Nephron (organoid): ENCODE measurements at regions not wholly inside any gene's neighbourhood (a gene's known extent, or its start where the extent isn't known, plus 50 kb on each side); places are given as distances from the start of the nearest gene placed in this dataset.

Experiments
- H3K27ac Mint-ChIP-seq, 3 experiments: 2 replicates each; pipeline ENCODE4 v1.8.0; 2020; ENCODE audit warnings: mixed read lengths in 3 of 3, mild to moderate bottlenecking in 2 of 3, moderate library complexity in 1 of 3
- H3K27me3 Mint-ChIP-seq: 2 replicates; pipeline ENCODE4 v1.8.0; 2021; ENCODE audit warnings: low read depth, mild to moderate bottlenecking, moderate library complexity, mixed read lengths
- H3K36me3 Mint-ChIP-seq: 2 replicates; pipeline ENCODE4 v1.8.0; 2020; ENCODE audit warnings: low read depth, mixed read lengths
- H3K4me1 Mint-ChIP-seq: 2 replicates; pipeline ENCODE4 v1.8.0; 2020; ENCODE audit warnings: mixed read lengths
- H3K4me3 Mint-ChIP-seq, 3 experiments: 2 replicates each; pipeline ENCODE4 v1.8.0; 2020; ENCODE audit warnings: mild to moderate bottlenecking in 3 of 3, mixed read lengths in 3 of 3, moderate library complexity in 2 of 3
- H3K9me3 Mint-ChIP-seq: 2 replicates; pipeline ENCODE4 v1.8.0; 2020; ENCODE audit warnings: mixed read lengths
- TF ChIP-seq, protein P1 (sequence below), 3 experiments: fragments of 200-600 bp; sonication (generic); IDR thresholded peaks; one replicate each; pipeline ENCODE4 v1.5.0; 2021; ENCODE audit warnings: antibody characterized with exemption in 3 of 3; ENCODE audit not compliant: unreplicated experiment in 3 of 3

DNA sequence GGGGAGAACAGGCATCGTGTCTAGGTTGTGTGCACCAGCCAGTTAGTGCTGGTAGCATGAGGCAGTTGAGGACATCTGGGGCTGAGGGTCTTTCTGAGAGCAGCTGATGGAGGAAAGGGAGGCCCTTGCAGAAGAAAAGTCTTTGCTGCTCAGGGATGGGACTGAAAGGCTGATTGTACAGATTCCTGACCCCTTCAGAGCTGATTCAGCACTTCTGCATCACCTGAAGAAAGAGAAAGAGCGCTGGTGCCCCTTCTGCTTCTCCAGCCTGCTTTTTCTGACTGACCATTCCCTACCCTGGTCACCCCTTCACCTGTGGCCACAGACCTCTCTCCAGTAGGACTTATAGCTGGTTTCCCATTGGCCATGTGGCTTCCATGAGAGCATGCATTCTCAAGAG, 476.2 kb downstream of the TSHZ3 start:
- TF ChIP-seq, protein P1, sequence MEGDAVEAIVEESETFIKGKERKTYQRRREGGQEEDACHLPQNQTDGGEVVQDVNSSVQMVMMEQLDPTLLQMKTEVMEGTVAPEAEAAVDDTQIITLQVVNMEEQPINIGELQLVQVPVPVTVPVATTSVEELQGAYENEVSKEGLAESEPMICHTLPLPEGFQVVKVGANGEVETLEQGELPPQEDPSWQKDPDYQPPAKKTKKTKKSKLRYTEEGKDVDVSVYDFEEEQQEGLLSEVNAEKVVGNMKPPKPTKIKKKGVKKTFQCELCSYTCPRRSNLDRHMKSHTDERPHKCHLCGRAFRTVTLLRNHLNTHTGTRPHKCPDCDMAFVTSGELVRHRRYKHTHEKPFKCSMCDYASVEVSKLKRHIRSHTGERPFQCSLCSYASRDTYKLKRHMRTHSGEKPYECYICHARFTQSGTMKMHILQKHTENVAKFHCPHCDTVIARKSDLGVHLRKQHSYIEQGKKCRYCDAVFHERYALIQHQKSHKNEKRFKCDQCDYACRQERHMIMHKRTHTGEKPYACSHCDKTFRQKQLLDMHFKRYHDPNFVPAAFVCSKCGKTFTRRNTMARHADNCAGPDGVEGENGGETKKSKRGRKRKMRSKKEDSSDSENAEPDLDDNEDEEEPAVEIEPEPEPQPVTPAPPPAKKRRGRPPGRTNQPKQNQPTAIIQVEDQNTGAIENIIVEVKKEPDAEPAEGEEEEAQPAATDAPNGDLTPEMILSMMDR (IDR thresholded peaks at IDR 0.05; ENCODE audit: unreplicated experiment in 3 of 3): no peak
- peaks cover 3% of the 10 kb centered on the region for H3K9me3 Mint-ChIP-seq
- H3K27me3 Mint-ChIP-seq: no peaks in the 10 kb centered on the region
- H3K27ac Mint-ChIP-seq: no peak overlapping the region
- H3K4me3 Mint-ChIP-seq: no peak overlapping the region
- no peaks in the 10 kb centered on the region for H3K36me3 Mint-ChIP-seq
- peaks cover 28% of the 10 kb centered on the region for H3K4me1 Mint-ChIP-seq

DNA sequence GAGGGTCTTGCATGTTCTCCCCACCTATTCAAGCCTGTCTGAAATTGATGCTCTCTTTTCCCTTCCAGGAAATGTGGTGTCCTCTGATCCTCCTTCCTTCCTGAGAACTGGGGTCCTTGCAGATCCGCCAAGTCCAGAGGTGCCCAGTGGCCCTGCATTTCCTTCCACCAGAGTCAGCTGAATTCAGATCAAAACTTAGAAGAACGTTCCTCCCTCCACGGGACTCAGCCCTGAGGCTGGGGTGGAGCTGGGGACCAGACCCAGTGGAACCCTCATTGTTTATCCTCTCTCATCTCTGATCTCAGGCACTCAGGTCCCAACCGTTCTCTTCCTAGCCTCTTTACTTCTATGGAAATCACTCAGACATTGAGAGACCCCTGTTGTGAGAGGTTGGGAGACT, 477.3 kb downstream of the TSHZ3 start:
- H3K36me3 Mint-ChIP-seq: no peaks in the 10 kb centered on the region
- peak overlapping the region in 2 of 3 experiments; percentile 58 to 74 for H3K27ac Mint-ChIP-seq
- H3K4me3 Mint-ChIP-seq: no peak overlapping the region
- TF ChIP-seq, protein P1 (IDR thresholded peaks at IDR 0.05; ENCODE audit: unreplicated experiment in 3 of 3): no peak
- peaks cover 28% of the 10 kb centered on the region for H3K4me1 Mint-ChIP-seq
- peaks cover 10% of the 10 kb centered on the region for H3K9me3 Mint-ChIP-seq
- H3K27me3 Mint-ChIP-seq: no peaks in the 10 kb centered on the region

DNA sequence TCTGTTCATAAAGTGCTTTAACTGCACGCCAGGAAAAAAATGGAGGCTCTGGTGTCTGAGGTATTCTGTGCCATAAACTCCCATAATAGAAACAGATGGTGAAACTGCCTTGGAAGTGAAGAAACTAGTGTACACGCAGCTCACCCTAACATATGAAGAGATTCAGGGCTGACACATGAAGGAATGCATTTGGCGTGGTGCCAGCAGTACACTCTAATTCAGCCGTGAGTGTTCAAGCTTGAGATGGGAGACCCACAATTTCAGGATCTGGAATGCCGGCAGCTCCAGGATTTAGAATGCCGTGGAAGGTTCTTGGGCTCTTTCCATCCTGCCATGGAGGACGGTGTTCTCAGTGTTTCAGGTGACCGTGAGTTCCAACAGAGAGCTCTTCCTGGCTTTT, 478.4 kb downstream of the TSHZ3 start:
- Mint-ChIP-seq H3K27ac (peak overlapping the region; percentile 71 to 89 (median 81)), H3K36me3 (no peaks in the 10 kb centered on the region), H3K27me3 (no peaks in the 10 kb centered on the region), H3K4me1 (peaks cover 32% of the 10 kb centered on the region), H3K9me3 (peaks cover 10% of the 10 kb centered on the region), H3K4me3 (peak overlapping the region in 1 of 3 experiments; percentile 8)
- TF ChIP-seq, protein P1 (IDR thresholded peaks at IDR 0.05; ENCODE audit: unreplicated experiment in 3 of 3): no peak

DNA sequence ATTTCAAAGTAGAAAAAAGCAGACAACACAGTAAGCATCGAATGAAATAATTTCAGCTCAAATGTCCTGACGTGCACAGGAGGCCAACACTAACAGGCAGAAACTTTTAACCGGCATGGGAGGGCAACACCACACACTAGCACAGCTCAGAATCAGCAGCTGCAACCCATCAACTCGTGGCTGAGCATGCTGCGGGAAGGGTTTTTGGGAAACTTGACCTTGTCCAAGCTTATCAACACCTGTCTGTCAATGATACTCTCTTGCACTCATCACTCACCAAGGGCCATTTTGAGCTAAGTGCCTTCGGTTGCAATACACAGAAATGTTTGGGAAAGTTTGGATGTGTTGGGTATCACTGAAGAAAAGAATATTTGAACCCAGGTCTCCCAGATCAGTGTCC, 483.7 kb downstream of the TSHZ3 start:
- Mint-ChIP-seq H3K4me3 (no peak overlapping the region), H3K27ac (peak overlapping the region in 2 of 3 experiments; percentile 17 to 74), H3K36me3 (no peaks in the 10 kb centered on the region), H3K27me3 (peaks cover 5% of the 10 kb centered on the region), H3K4me1 (peaks cover 47% of the 10 kb centered on the region), H3K9me3 (peaks cover 10% of the 10 kb centered on the region)
- TF ChIP-seq, protein P1 (IDR thresholded peaks at IDR 0.05; ENCODE audit: unreplicated experiment in 3 of 3): no peak

DNA sequence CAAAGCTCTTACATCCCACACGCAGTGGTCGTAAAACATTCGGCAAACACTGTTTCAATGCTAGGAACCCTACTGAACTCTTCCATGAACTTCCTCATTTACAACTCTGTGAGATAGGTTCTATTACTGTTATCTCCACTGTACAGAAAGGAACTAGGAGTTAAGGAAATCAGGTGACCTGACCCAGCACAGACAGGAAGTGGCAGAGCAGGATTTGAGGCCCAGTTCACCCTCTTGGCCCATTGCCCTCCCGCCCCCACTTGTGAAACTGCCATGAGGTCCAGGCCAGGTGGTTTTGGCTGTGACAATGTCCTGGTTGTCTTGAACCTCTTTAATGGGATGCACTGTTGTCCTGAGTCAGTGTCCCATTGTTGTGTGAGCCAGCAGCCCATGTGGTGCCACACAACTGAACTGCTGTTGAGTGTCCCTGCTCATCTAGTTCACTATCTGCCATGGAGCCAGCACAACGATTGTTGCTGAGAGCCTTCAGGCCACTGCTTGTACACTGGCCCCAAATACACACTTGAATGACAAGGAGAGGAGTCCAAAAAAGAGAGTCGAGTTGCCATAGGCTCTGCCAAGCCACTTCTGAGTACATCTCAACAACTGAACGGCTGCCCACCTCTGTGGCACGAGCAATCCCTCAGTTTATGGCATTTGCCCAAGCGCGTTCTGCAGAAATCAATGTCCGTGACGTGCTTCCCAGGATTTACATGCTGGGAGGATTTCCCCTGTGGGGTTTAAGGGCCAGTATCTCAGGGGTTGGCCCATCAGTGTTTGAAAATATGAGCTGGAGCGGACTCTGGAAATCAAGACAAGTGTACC, 484.6 kb downstream of the TSHZ3 start:
- Mint-ChIP-seq H3K27me3 (peaks cover 5% of the 10 kb centered on the region), H3K27ac (peak overlapping the region in 1 of 3 experiments; percentile 37), H3K4me1 (peaks cover 38% of the 10 kb centered on the region), H3K9me3 (peaks cover 12% of the 10 kb centered on the region), H3K36me3 (no peaks in the 10 kb centered on the region), H3K4me3 (no peak overlapping the region)
- TF ChIP-seq, protein P1 (IDR thresholded peaks at IDR 0.05; ENCODE audit: unreplicated experiment in 3 of 3): no peak

DNA sequence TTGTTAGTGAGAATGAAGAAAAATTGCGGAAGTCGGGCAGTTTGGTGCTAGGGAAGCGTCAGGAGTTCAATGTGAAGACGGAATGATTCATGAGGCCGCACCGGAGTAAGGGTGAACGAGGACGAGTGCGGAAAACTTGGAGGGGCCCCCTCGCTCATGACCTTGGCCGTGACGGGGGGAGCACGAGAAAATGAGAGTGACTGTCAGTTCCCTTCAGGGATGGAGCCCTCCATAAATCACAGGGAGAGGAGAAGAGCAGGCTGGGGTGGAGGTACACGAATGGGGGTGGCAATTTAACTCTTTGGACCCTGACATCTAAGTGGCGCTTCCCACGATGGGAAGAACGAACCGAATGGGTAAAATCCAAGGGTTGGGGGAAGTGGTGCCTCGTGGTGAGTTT, 486.4 kb downstream of the TSHZ3 start:
- peaks cover 7% of the 10 kb centered on the region for H3K9me3 Mint-ChIP-seq
- H3K27me3 Mint-ChIP-seq: peaks cover 19% of the 10 kb centered on the region
- TF ChIP-seq, protein P1 (IDR thresholded peaks at IDR 0.05; ENCODE audit: unreplicated experiment in 3 of 3): no peak
- no peaks in the 10 kb centered on the region for H3K36me3 Mint-ChIP-seq
- H3K4me1 Mint-ChIP-seq: peaks cover 51% of the 10 kb centered on the region
- H3K4me3 Mint-ChIP-seq: no peak overlapping the region
- no peak overlapping the region for H3K27ac Mint-ChIP-seq
